GM18520 (cell line): ENCODE measurements at regions not wholly inside any gene's neighbourhood (a gene's known extent, or its start where the extent isn't known, plus 50 kb on each side); places are given as distances from the start of the nearest gene placed in this dataset.
A peak's percentile ranks its signal among the peaks of the same experiment; 100 is the strongest.

Source experiments
- ATAC-seq: cut with Tn5 transposase; IDR thresholded peaks from one replicate; pipeline ENCODE4 v1.9.1; 2021; ENCODE audit not compliant: unreplicated experiment

DNA sequence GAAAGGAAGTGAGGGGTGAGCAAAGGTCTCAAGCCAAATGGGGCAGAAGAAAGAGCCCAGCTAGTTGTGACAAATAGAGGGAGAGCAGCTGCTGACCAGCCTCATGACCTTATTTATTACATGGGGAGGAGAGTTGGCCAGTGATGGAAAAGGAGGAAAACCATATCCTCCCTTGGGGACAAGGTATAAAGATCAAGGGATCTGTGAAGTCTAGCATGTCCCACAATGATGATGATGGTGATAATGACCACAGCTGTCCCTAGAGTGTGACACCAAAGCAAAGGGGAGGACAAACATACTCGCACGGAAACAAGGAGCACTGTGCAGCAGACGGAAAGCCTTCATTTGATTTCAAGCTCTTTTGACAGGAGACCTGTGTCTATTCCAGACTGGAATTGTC is 190.4 kb upstream of the MCHR2 start:
- ATAC-seq = no peak

DNA sequence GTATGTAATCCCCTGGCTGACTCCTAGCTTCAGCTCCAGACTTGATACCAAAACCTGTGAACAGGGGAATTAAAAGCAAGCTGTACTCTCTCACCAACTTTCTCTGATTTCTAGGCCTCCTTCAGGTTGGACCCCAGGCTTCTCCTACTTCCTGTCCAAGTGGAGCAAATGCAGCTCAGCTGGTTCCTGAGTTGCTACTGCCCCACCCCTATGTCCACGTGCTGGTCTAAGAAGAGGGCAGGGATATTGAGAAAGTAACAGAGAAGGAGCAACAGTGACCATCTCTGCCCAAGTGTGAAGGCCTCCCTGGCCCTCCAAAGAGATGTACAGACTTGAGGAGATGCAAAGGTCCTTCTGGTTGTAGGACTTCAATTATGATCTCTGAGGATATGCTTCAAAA is 188.3 kb upstream of the MCHR2 start:
- ATAC-seq = no peak

- ATAC-seq = no peak
Measured at GRCh38 chr6:100181309-100181708, 187.3 kb upstream of the MCHR2 start.

DNA sequence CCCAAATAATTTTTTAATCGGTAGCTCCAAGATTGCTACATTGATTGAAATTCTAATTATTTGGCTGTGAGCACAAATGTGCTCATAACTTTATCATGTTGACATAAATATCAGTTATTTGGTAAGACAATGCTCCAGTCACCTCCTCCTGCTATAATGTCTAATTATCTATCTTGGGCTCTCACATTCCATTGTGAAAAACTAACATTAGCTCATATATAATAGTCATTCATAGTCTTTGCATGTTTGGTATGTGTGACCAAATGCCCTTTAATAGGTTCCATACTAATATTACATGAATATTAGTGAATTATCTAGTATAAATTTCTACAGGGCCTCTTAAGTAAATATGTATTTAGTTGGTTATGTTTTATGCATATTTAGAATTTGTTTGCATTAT is 185.6 kb upstream of the MCHR2 start:
- no peak for ATAC-seq

DNA sequence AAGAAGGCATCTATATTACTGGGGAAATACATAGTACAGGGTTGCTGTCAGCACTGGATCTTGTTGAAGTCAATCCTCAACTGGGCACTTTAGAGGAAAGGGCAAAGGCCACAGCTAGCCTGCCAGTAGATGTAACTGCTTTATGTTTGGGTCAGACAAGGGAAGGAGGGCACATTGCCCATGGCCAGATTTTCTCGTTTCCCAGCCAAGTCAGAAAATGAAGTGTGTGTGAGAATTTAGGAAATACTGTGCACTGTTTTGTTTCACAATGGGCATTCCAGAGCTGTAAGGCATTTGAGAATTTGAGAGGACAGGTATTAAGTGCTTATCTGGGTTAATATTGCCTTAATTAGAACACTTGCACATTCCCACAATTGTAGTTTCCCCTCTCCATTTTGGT is 183.9 kb upstream of the MCHR2 start:
- no peak for ATAC-seq

DNA sequence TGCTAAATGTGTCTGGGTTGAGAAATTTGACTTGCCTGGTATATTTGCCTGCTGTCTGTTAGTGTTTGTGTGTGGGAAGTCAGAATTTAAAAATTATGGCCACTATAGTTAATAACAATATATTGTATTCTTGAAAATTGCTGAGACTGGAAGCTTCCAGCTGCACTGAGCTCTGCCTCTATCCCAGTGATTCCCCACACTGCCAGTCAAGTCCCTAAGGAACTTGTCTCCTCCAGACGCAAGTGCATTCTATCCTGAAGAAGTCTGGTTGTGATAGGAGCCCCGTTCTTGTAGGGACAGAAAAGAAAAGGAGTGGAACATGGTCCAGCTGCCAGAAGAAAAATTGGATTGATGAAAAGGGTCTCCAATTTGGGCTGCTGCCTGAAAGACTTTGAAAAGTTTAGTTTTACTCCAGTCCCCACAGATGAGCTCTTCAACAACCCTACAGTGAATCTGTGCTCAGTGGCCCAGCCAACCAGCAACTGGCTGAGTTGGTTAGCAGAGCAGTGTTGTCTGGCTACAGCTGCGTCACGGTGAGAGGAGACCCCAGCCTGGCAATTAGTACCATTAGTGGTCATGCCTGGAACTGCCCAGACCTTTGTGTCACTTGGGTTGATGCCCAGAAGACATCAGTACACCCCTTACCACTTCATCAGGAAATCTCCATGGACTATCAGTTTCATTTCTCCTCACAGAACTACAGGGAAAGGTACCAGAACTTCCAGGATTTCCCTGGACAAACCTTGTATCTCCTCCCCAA is 183.1 kb upstream of the MCHR2 start:
- no peak for ATAC-seq

GRCh38 chr6:100176311-100176950 is 182.4 kb upstream of the MCHR2 start:
- ATAC-seq = no peak

DNA sequence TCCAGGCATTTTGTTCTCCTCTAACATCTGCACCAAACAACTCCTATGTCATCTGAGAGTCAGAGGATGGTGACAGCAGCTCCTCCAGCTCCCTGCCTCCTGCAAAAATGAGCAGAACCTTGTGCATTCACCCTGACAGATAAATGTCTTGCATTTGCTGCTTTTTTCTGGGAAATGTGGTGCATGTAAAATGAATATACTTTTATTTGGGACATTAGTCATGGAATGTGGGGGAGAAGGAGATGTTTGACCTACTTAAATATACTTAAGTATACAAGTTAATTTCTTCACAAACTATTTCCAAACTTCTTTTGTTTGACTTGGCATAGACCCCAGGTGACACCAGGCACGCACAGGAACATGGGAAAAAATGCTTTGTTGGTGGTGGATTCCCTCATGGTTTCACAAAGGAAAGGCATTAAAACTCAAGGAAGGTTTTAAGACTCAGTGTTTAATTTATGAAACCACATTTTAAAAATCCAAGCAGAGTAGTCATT is 181.8 kb upstream of the MCHR2 start:
- no peak for ATAC-seq

DNA sequence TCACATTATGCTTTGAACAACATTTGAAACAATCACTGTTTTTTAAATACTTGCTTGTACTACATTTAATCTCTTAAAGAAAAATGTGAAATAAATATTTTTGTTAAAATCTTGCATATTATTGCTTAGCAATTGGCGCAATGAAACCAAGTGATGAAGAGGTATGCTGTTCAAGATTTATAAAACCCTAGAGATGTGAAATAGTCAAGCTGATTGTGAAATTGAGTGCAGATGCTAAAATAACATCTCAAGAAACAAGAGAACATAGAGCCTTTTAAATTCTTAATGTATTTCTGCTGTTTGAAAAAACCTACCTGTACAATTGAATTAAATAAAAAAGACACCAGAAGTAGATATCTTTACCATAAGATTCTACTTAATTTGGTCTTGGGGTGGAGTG is 179.2 kb upstream of the MCHR2 start:
- ATAC-seq = no peak

DNA sequence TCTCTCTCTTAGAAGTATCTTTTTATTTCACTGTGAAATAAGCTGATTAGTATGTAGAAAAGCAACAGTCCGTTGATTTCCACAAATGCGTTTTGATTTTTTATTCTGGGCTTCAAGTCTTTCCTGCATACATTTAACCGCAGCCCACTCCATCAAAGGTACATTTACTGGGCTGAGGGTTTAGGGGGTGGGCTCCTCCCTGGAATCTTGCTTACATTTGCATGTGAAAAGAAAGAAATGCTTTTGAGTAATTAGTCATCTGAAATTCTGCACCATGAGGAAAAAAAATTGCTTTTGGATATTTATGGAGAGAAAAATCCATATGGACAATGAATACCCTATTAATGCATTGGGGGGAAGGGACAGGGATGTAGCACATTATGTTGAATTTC is 178.3 kb upstream of the MCHR2 start:
- no peak for ATAC-seq

GRCh38 chr6:100171533-100172321 is 177.7 kb upstream of the MCHR2 start:
- ATAC-seq = peak; percentile 75

GRCh38 chr6:100168148-100168547 is 174.1 kb upstream of the MCHR2 start:
- ATAC-seq = no peak

DNA sequence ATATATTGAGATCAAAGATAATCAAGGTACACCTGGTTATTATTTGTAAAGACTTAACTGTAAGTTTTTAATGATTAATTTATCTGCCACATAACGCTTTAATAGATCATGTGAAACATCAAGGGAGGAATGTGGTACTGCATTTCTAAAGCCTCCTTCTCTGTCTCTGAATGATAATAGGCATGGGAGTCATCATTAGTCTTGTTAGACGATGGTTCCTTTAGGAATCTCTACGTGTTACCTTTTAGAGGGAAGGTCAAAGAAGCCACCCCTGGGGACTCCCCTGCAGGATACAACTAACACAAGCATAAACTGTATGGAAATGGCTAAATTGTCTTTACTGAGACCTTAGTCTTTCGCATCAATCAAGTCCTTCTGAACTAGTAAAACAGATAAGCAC is 173.6 kb upstream of the MCHR2 start:
- no peak for ATAC-seq

DNA sequence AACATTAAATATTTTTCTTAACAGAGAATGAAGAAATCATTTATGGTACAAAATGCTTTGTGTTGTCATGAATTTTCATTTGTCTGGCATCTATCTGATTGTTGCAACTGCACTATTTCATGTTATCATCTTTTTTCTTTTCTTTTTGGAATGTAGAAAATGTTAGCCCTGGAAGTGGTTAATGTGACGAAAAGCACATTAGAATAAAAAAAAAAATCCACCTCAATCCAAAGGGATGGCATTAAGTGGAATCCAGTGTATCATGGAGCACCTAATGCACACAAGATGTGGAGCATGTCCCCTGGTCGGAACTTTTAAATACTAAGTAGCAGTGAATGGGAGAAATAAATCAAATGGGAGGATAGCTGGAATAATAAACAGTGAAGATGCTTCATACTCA is 172.9 kb upstream of the MCHR2 start:
- ATAC-seq = no peak

GRCh38 chr6:100165442-100165841 is 171.4 kb upstream of the MCHR2 start:
- ATAC-seq = no peak

GRCh38 chr6:100163035-100163434 is 169.0 kb upstream of the MCHR2 start:
- no peak for ATAC-seq

DNA sequence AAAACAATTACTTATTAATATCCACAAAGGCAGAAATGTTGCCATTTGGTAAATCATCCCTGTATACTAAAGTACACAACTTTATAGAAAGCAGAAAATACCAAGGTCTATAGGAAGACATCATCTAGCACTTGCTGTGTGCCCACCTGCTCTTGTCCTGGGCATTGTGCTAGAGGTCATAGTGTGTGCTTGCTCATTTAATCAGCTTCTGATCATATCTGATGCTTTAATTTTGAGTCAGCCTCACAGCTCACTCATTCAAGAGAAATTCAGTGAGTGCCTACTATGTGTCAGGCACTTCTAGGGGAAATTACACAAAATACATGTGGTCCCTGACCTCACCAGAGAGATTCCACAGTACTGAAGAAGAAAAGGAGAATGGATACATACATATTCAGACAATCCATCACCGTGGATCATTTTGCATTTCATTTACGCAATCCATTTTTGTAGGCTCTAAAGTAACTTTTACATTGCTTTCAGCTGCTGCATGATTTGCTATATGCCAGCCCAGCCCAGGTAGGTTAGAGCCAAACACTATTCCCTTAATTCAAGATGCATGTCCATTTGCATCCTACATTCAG is 167.9 kb upstream of the MCHR2 start:
- no peak for ATAC-seq

DNA sequence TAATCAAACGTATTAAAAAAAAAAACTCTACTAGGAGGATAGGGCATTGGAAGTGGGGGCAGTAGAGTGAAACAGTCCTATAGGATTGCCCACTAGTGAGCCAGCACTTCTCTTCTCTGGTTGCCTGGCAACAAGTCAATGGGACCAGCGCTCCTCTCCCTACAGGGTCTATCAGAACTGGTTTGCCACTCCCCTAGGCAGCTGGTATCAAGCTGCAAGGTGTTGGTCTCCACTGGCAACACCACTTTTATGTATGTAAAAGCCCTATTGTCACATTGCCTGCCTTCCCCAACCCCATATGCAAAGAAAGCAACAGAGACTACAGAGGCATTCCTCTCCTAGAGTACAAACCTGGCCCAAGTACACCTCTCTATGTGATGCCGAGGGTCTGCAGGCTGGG is 166.9 kb upstream of the MCHR2 start:
- no peak for ATAC-seq

GRCh38 chr6:100155141-100155540 is 161.1 kb upstream of the MCHR2 start:
- ATAC-seq = no peak

DNA sequence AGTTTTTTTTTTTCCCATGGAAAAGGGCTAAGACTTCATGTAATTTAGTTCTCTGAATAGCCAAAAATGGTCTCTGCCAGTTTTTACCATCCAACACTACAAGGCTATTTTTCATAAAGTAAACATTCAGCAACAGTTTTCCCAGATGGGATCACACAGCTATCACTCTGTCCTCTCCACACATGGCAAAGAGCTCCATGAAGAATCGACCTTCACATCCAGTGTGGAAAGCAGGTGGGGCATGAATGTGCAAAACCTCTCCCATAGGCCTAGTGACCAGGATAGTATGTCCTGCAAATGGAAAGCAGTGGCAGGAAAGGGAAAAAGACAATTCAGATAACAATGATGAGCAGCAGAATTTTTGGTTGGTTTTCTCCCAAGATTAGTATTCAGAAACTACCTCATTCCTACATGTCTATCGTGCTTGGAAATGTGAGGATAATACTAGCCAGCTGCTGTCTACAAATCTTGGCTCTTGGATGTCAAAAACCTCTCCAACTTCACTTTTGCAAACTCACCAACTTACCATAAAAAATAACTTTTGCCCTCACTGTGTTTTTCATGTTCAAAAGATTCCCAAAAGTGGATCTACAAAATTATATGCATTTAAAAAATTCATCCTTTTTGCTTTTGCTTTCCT is 159.7 kb upstream of the MCHR2 start:
- no peak for ATAC-seq

DNA sequence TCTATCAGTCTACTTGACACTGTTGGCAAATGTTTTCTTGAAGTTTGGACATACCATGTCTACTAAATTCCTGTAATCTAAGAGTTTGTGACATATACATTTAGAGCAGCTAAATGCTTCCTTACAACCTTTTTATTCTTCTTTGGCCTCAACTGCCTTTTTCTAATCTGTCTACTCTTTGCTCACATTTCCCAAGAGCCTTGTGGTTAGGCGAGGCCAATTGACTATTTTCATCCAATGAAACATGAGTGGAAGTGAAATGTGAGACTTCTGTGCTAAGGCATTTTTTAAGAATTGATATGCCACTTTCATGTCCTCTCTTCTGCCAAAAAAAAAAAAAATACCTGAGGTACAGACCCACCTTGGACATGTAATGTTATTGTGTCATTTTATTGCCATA is 158.2 kb upstream of the MCHR2 start:
- no peak for ATAC-seq
